ENCODE measurements at regions not wholly inside any gene's neighbourhood (a gene's known extent, or its start where the extent isn't known, plus 50 kb on each side); places are given as distances from the start of the nearest gene placed in this dataset.

GRCh38 chr4:136992032-136992431 lies 540.3 kb downstream of the PCDH18 start:
- TF ChIP-seq, protein P1, sequence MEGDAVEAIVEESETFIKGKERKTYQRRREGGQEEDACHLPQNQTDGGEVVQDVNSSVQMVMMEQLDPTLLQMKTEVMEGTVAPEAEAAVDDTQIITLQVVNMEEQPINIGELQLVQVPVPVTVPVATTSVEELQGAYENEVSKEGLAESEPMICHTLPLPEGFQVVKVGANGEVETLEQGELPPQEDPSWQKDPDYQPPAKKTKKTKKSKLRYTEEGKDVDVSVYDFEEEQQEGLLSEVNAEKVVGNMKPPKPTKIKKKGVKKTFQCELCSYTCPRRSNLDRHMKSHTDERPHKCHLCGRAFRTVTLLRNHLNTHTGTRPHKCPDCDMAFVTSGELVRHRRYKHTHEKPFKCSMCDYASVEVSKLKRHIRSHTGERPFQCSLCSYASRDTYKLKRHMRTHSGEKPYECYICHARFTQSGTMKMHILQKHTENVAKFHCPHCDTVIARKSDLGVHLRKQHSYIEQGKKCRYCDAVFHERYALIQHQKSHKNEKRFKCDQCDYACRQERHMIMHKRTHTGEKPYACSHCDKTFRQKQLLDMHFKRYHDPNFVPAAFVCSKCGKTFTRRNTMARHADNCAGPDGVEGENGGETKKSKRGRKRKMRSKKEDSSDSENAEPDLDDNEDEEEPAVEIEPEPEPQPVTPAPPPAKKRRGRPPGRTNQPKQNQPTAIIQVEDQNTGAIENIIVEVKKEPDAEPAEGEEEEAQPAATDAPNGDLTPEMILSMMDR (conservative IDR thresholded peaks at IDR 0.05; ENCODE audit: low read depth, low read length) = no peak
- no peak for TF ChIP-seq EZH2 (IDR thresholded peaks at IDR 0.05; ENCODE audit: borderline replicate concordance, low read depth, low read length, poor library complexity, severe bottlenecking)

All from A673 (cell line).